CD4-positive, alpha-beta memory T cell (primary cell): ENCODE measurements at regions not wholly inside any gene's neighbourhood (a gene's known extent, or its start where the extent isn't known, plus 50 kb on each side); places are given as distances from the start of the nearest gene placed in this dataset.

Experiments used
- CTCF ChIA-PET: fragments of 350-600 bp; sonication (Branson Sonifier 250); formaldehyde crosslinking; loops from one replicate; lab custom pipeline; 2021; ENCODE audit warnings: inconsistent platforms; ENCODE audit not compliant: partially characterized antibody; lab: Charles Lee
- POLR2A ChIA-PET: fragments of 350-600 bp; sonication (Branson Sonifier 250); formaldehyde crosslinking; loops from one replicate; lab custom pipeline; 2021; ENCODE audit not compliant: partially characterized antibody; lab: Charles Lee
- DNase-seq, 5 donors: peaks; one replicate each; pipeline versions ENCODE4 v3.0.0 to v3.0.0-alpha.2; 2020 to 2022; ENCODE audit warnings: mixed read lengths in 1 of 5
- H3K27ac ChIP-seq: one replicate; pipeline ENCODE4 v1.7.0; 2013; ENCODE audit warnings: low read depth, low read length
- H3K27me3 ChIP-seq: 2 replicates; pipeline ENCODE4 v1.7.0; 2013; ENCODE audit warnings: mild to moderate bottlenecking, low read length, moderate library complexity; ENCODE audit not compliant: insufficient read depth
- H3K36me3 ChIP-seq: 2 replicates; pipeline ENCODE4 v1.7.0; 2013; ENCODE audit warnings: mild to moderate bottlenecking, low read length, moderate library complexity; ENCODE audit not compliant: insufficient read depth
- H3K4me1 ChIP-seq: 2 replicates; pipeline ENCODE4 v1.7.0; 2013; ENCODE audit warnings: mild to moderate bottlenecking, low read length, moderate library complexity; ENCODE audit not compliant: insufficient read depth
- H3K4me3 ChIP-seq, 2 donors: one replicate each; pipeline ENCODE4 v1.7.0; 2013; ENCODE audit warnings: low read length in 2 of 2, mild to moderate bottlenecking in 1 of 2
- H3K9me3 ChIP-seq, 2 donors: one replicate each; pipeline ENCODE4 v1.7.0; 2013; ENCODE audit warnings: low read length in 2 of 2, control low read depth in 1 of 2; ENCODE audit not compliant: control insufficient read depth in 1 of 2
- H3K27ac Mint-ChIP-seq, 7 donors: one replicate each; pipeline ENCODE4 v1.8.0; 2020 to 2021; ENCODE audit warnings: mixed read lengths in 7 of 7, mild to moderate bottlenecking in 6 of 7, inconsistent platforms in 3 of 7, moderate library complexity in 3 of 7
- H3K27me3 Mint-ChIP-seq, 2 donors: one replicate each; pipeline ENCODE4 v1.8.0; 2020 to 2021; ENCODE audit warnings: mixed read lengths in 2 of 2
- H3K36me3 Mint-ChIP-seq, 2 donors: one replicate each; pipeline ENCODE4 v1.8.0; 2020 to 2021; ENCODE audit warnings: mixed read lengths in 2 of 2, inconsistent platforms in 1 of 2, mild to moderate bottlenecking in 1 of 2
- H3K4me1 Mint-ChIP-seq, 4 donors: one replicate each; pipeline ENCODE4 v1.8.0; 2020 to 2021; ENCODE audit warnings: mixed read lengths in 4 of 4, mild to moderate bottlenecking in 1 of 4
- H3K4me3 Mint-ChIP-seq, 8 donors: one replicate each; pipeline ENCODE4 v1.8.0; 2020 to 2021; ENCODE audit warnings: mixed read lengths in 8 of 8, mild to moderate bottlenecking in 7 of 8, moderate library complexity in 6 of 8, inconsistent platforms in 3 of 8
- H3K9me3 Mint-ChIP-seq, 8 donors: one replicate each; pipeline ENCODE4 v1.8.0; 2020 to 2021; ENCODE audit warnings: mixed read lengths in 8 of 8, mild to moderate bottlenecking in 5 of 8, inconsistent platforms in 3 of 8, moderate library complexity in 1 of 8
- intact Hi-C: fragments of 100-400 bp; cut with micrococcal nuclease; formaldehyde crosslinking; loops from one replicate; pipeline ENCODE4 v1.15.1; 2023

DNA sequence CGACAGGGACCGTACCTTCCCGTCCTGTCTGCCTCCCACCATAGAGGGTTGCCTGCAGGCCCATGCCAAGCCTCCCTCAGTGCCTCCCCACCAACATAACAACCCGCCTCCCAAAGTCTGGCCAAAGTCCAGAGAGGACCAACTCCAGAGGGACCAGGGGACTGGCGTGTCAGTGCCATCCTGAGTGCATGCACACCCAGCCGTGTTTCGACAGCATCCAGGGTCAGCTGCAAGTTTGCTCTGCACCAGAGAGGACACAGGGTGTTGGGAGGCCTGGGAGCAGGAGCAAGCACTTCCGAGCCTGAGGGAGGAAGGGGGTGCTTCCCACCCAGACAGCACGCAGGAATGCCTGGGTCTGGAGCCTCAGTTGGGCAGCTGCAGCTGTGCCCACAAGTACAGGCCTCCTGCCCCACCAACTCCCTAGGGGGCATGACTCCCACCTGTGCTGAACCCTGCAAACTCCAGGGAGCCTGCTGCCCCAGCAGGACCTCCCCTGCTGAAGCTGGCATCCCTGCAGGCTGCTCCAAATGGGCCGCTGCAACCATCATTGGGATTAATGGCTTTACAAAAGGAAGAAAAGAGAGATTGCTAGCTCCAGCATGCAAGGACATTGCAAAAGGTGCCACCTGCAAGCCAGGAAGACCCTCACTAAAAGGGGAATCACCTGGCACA is 618.1 kb upstream of the FSHR start:
- Histone ChIP-seq H3K27me3 (no peaks in the 10 kb centered on the region), H3K9me3 (no peaks in the 10 kb centered on the region), H3K4me3 (no peak overlapping the region), H3K27ac (no peak overlapping the region), H3K36me3 (no peaks in the 10 kb centered on the region), H3K4me1 (no peaks in the 10 kb centered on the region)
- ChIA-PET CTCF (no interaction called here), POLR2A (no interaction called here)
- no peaks in the 10 kb centered on the region for H3K27me3 Mint-ChIP-seq
- no peaks in the 10 kb centered on the region for H3K4me1 Mint-ChIP-seq
- no peak overlapping the region for H3K27ac Mint-ChIP-seq
- DNase-seq = no peak
- H3K4me3 Mint-ChIP-seq = no peak overlapping the region
- H3K9me3 Mint-ChIP-seq = peaks cover 0 to 9% (median 2%) of the 10 kb centered on the region in 8 donors
- intact Hi-C loops = no loop called here
- H3K36me3 Mint-ChIP-seq = no peaks in the 10 kb centered on the region

DNA sequence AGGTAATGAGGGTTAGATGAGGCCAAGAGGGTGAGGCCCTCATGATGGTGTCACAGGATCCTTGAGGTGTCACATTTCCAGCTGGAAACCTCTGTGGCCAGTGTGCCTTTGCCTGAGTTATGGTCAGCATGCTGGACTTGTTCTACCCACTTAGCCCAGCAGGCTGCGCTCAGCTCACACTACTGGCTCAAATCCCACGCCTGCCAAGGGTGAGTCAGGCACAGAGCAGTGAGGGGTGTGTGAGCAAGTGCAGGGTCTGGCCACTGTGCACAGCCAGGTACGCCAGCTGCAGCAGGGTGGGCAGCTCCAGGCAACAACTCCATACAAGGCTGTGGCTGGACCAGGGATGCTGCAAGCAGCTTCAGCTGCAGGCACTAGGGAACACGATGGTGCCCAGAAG is 616.6 kb upstream of the FSHR start:
- CTCF ChIA-PET = no interaction called here
- H3K27ac Mint-ChIP-seq = no peak overlapping the region
- no peaks in the 10 kb centered on the region for H3K27me3 Mint-ChIP-seq
- no peak for DNase-seq
- Histone ChIP-seq H3K27me3 (no peaks in the 10 kb centered on the region), H3K4me1 (no peaks in the 10 kb centered on the region), H3K27ac (no peak overlapping the region), H3K9me3 (no peaks in the 10 kb centered on the region), H3K4me3 (no peak overlapping the region), H3K36me3 (no peaks in the 10 kb centered on the region)
- POLR2A ChIA-PET = no interaction called here
- H3K4me3 Mint-ChIP-seq = no peak overlapping the region
- intact Hi-C loops = no loop called here
- peaks cover 0 to 9% (median under 1%) of the 10 kb centered on the region in 8 donors for H3K9me3 Mint-ChIP-seq
- H3K4me1 Mint-ChIP-seq = no peaks in the 10 kb centered on the region
- H3K36me3 Mint-ChIP-seq = no peaks in the 10 kb centered on the region

DNA sequence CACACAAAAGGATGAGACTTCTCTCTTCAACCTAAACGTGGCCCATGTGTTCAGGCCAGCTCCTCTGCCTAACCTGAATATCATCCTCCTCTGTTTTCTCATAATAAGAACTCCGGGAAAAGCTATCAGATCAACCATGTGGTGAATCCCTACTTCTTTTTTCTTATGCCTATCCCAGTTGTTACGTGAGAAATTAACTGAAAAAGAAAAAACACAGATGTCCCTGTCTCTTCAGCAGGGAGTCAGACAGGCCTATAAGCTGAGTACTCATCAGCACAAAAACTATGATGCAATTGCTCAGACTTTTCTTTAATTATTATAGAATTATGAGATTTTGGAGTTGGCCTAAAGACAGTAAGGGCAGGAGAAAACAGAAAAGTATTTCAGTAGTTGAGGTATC is 613.0 kb upstream of the FSHR start:
- Histone ChIP-seq H3K27ac (no peak overlapping the region), H3K4me1 (no peaks in the 10 kb centered on the region), H3K9me3 (no peaks in the 10 kb centered on the region), H3K36me3 (no peaks in the 10 kb centered on the region), H3K4me3 (no peak overlapping the region), H3K27me3 (no peaks in the 10 kb centered on the region)
- peaks cover 0 to 3% (median 0%) of the 10 kb centered on the region in 8 donors for H3K9me3 Mint-ChIP-seq
- no peak overlapping the region for H3K27ac Mint-ChIP-seq
- POLR2A ChIA-PET = no interaction called here
- no peak overlapping the region for H3K4me3 Mint-ChIP-seq
- intact Hi-C loops = no loop called here
- no peaks in the 10 kb centered on the region for H3K36me3 Mint-ChIP-seq
- H3K4me1 Mint-ChIP-seq = no peaks in the 10 kb centered on the region
- H3K27me3 Mint-ChIP-seq = no peaks in the 10 kb centered on the region
- no peak for DNase-seq
- CTCF ChIA-PET = no interaction called here

DNA sequence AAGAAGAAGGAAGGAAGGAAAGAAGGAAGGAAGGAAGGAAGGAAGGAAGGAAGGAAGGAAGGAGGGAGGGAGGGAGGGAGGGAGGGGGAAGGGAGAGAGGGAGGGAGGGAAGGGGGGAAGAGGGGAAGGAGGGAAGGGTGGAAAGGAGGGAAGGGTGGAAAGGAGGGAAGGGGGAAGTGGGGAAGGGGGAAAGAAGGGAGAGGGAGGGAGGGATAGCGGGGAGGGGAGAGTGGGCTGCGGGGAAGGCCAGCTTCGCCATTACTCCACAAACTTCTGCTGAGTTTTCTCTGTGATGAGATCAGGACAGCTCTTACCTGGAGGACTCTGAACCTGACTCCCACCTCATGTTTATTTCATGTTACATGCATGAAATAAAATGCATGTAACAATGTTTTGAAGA is 601.5 kb upstream of the FSHR start:
- CTCF ChIA-PET = no interaction called here
- Histone ChIP-seq H3K27ac (no peak overlapping the region), H3K4me1 (no peaks in the 10 kb centered on the region), H3K36me3 (no peaks in the 10 kb centered on the region), H3K9me3 (no peaks in the 10 kb centered on the region), H3K4me3 (no peak overlapping the region), H3K27me3 (no peaks in the 10 kb centered on the region)
- H3K36me3 Mint-ChIP-seq = no peaks in the 10 kb centered on the region
- H3K4me3 Mint-ChIP-seq = no peak overlapping the region
- H3K27ac Mint-ChIP-seq = no peak overlapping the region
- intact Hi-C loops = no loop called here
- H3K27me3 Mint-ChIP-seq = no peaks in the 10 kb centered on the region
- no peak for DNase-seq
- POLR2A ChIA-PET = no interaction called here
- peaks cover 0 to 8% (median under 1%) of the 10 kb centered on the region in 8 donors for H3K9me3 Mint-ChIP-seq
- no peaks in the 10 kb centered on the region for H3K4me1 Mint-ChIP-seq

DNA sequence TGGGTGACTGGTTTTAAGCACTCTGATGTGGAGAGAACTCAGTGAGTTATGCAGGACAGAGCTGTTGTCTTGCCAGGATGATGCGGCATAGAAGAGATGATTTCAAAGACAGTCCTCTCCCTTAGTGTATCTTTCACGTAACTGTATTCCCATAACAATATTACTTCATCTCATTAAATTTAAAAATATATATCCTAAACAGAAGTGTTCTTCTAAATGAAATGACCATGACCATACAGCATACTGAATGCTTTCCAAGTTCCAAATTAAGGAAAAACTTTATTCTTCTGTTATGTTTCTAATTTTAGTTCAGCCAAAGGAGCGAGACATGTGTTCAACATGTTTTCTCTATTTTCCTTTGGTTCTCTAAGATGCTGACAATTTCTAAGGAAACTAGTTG is 600.1 kb upstream of the FSHR start:
- intact Hi-C loops = no loop called here
- no peak overlapping the region for H3K27ac Mint-ChIP-seq

DNA sequence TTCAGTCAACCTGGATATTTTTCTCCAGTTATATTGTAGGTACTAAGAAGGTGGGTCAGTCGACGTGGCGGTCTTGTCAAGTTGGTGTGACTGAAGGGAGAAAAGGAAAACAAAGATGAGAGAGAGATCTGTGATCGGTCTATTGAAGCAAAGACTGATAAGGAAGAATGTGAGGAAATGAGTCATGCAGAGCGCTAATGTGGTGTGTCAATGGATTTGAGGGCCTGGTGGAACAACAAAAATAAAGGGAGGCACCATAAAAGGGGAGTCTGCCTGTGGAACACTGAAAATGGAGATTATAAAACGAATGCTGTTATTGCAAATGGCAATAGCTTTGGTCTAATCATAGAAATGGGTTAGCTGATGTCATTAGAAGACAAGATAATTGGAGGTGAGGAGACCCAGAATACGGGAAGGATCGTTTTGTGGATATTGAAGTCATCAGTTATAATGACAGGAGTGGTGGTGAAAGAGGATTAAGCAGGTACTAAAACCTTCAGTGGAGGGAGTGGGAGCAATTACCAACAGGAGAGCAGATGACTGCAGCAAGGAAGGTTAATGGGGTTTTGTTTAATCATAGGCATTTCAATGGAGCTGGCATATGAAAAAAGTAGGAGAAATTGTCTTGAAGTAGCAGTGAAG is 599.1 kb upstream of the FSHR start:
- Mint-ChIP-seq H3K4me1 (no peaks in the 10 kb centered on the region), H3K27ac (no peak overlapping the region), H3K36me3 (no peaks in the 10 kb centered on the region), H3K27me3 (no peaks in the 10 kb centered on the region), H3K9me3 (peaks cover 0 to 8% (median 1%) of the 10 kb centered on the region in 8 donors), H3K4me3 (no peak overlapping the region)
- POLR2A ChIA-PET = no interaction called here
- intact Hi-C loops = no loop called here
- H3K9me3 ChIP-seq = no peaks in the 10 kb centered on the region
- H3K27ac ChIP-seq = no peak overlapping the region
- no peak for DNase-seq
- H3K36me3 ChIP-seq = no peaks in the 10 kb centered on the region
- H3K4me1 ChIP-seq = no peaks in the 10 kb centered on the region
- no peaks in the 10 kb centered on the region for H3K27me3 ChIP-seq
- H3K4me3 ChIP-seq = no peak overlapping the region
- CTCF ChIA-PET = no interaction called here

More for the DNA sequence above, 600.1 kb upstream of the FSHR start:
- Mint-ChIP-seq H3K27me3 (no peaks in the 10 kb centered on the region), H3K36me3 (no peaks in the 10 kb centered on the region), H3K9me3 (peaks cover 0 to 8% (median under 1%) of the 10 kb centered on the region in 8 donors), H3K4me3 (no peak overlapping the region), H3K4me1 (no peaks in the 10 kb centered on the region)
- Histone ChIP-seq H3K4me3 (no peak overlapping the region), H3K36me3 (no peaks in the 10 kb centered on the region), H3K27me3 (no peaks in the 10 kb centered on the region), H3K9me3 (no peaks in the 10 kb centered on the region), H3K27ac (no peak overlapping the region), H3K4me1 (no peaks in the 10 kb centered on the region)
- ChIA-PET POLR2A (no interaction called here), CTCF (no interaction called here)
- DNase-seq = no peak

DNA sequence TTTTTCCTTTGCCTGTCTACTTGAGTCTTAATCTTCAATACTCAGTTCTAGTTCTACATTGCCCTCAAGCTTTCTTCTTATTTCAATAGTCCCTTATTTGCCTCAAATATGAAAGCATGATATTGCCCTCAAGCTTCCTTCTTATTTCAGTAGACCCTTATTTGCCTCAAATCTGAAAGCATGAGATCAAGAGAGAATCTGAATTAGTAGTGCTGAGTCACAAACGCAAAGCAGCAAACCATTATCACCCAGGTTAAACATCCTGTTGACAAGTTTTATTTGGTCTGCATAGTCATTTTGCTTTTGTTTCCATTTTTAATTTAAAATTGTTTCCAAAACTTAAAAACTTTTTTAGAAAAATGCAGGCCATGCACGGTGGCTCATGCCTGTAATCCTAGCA is 583.3 kb upstream of the FSHR start:
- Mint-ChIP-seq H3K27me3 (no peaks in the 10 kb centered on the region), H3K27ac (no peak overlapping the region), H3K4me1 (no peaks in the 10 kb centered on the region), H3K9me3 (peaks cover 0 to 13% (median 8%) of the 10 kb centered on the region in 8 donors), H3K36me3 (no peaks in the 10 kb centered on the region), H3K4me3 (no peak overlapping the region)
- H3K4me3 ChIP-seq = no peak overlapping the region
- H3K9me3 ChIP-seq = no peaks in the 10 kb centered on the region
- intact Hi-C loops = no loop called here
- H3K27ac ChIP-seq = no peak overlapping the region
- POLR2A ChIA-PET = interaction anchor here (0.6 kb wide), 1 partner anchor 9 kb away, joined by 4 read pairs; no protein-coding TSS in a partner anchor
- H3K4me1 ChIP-seq = no peaks in the 10 kb centered on the region
- no peak for DNase-seq
- H3K36me3 ChIP-seq = no peaks in the 10 kb centered on the region
- CTCF ChIA-PET = no interaction called here
- H3K27me3 ChIP-seq = no peaks in the 10 kb centered on the region
